Stimulated activated CD4-positive, alpha-beta T cell treated with anti-CD3 and anti-CD28 coated beads, Interleukin-2, amount 100 ng/mL, for 4 hours (primary cell): ENCODE measurements at regions not wholly inside any gene's neighbourhood (a gene's known extent, or its start where the extent isn't known, plus 50 kb on each side); places are given as distances from the start of the nearest gene placed in this dataset.
"Not testable (repeated sequence)": the region's sequence is repeated elsewhere in the genome, so short reads cannot be mapped to it uniquely, and the experiment has no call there.

Experiments used
- DNase-seq: peaks from one replicate; pipeline ENCODE4 v3.0.0-alpha.2; 2020; ENCODE audit warnings: low read depth

- no peak for DNase-seq
These were observed 84.6 kb upstream of the WSB1 start for GRCh38 chr17:27209316-27209715.

- not testable (repeated sequence) for DNase-seq
These were observed 83.1 kb upstream of the WSB1 start for GRCh38 chr17:27210809-27211208.

- DNase-seq: no peak
These were observed 77.1 kb upstream of the WSB1 start for GRCh38 chr17:27216836-27217235.

GRCh38 chr17:27217631-27218030 is 76.3 kb upstream of the WSB1 start:
- DNase-seq: no peak

- no peak for DNase-seq
These were observed 75.9 kb upstream of the WSB1 start for GRCh38 chr17:27218041-27218440.

- no peak for DNase-seq
These were observed 75.0 kb upstream of the WSB1 start for GRCh38 chr17:27218719-27219488.

GRCh38 chr17:27222515-27222914 is 71.4 kb upstream of the WSB1 start:
- DNase-seq: no peak

- DNase-seq: no peak
These were observed 69.2 kb upstream of the WSB1 start for GRCh38 chr17:27224526-27225315.

GRCh38 chr17:27226611-27227230 is 67.2 kb upstream of the WSB1 start:
- DNase-seq: no peak

GRCh38 chr17:27230996-27231395 is 62.9 kb upstream of the WSB1 start:
- DNase-seq: no peak

GRCh38 chr17:27232328-27232727 is 61.6 kb upstream of the WSB1 start:
- DNase-seq: no peak

GRCh38 chr17:27233059-27233458 is 60.9 kb upstream of the WSB1 start:
- no peak for DNase-seq

GRCh38 chr17:27233776-27234175 is 60.1 kb upstream of the WSB1 start:
- no peak for DNase-seq

- DNase-seq: peak; percentile 61
These were observed 57.1 kb upstream of the WSB1 start for GRCh38 chr17:27236717-27237315.

GRCh38 chr17:27237890-27238289 is 56.0 kb upstream of the WSB1 start:
- no peak for DNase-seq

- no peak for DNase-seq
These were observed 54.9 kb upstream of the WSB1 start for GRCh38 chr17:27239046-27239445.

- no peak for DNase-seq
These were observed 54.3 kb upstream of the WSB1 start for GRCh38 chr17:27239584-27239983.

- no peak for DNase-seq
These were observed 53.7 kb upstream of the WSB1 start for GRCh38 chr17:27240086-27240801.

- DNase-seq: no peak
These were observed 53.1 kb upstream of the WSB1 start for GRCh38 chr17:27240802-27241155.

- DNase-seq: no peak
These were observed 52.5 kb upstream of the WSB1 start for GRCh38 chr17:27241346-27241946.

GRCh38 chr17:27242951-27243350 is 51.0 kb upstream of the WSB1 start:
- no peak for DNase-seq

- DNase-seq: no peak
These were observed 49.9 kb upstream of the WSB1 start for GRCh38 chr17:27244011-27244410.
